HG02884 (cell line): ENCODE measurements at regions not wholly inside any gene's neighbourhood (a gene's known extent, or its start where the extent isn't known, plus 50 kb on each side); places are given as distances from the start of the nearest gene placed in this dataset.

Experiments used
- ATAC-seq: cut with Tn5 transposase; IDR thresholded peaks from one replicate; pipeline ENCODE4 v1.9.1; 2021; ENCODE audit warnings: mild to moderate bottlenecking, moderate library complexity; ENCODE audit not compliant: unreplicated experiment

DNA sequence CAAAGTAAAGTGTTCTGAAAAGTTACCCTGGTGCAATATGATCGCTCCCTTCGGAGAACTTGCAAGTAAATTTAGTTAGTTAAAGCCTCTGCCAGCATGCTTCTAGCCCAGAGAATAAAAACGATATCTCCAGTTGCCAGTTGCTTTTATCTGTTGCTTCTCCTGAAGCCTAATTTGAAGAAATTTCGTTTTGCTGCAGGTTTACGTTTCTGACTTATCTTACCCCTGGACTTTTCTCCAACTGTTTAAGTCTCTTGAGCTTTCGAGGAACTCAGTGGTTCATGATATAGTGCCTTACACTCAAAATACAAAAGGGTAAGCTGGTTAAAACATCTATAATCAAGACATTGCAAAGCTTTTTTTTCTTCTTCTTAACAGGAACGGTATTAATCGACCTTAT lies 131.1 kb downstream of the FAM161A start:
- no peak for ATAC-seq

- no peak for ATAC-seq
These were observed 131.5 kb downstream of the FAM161A start for GRCh38 chr2:61722318-61722717.

GRCh38 chr2:61721382-61721781 lies 132.5 kb downstream of the FAM161A start:
- ATAC-seq, result no peak

- ATAC-seq, result no peak
These were observed 132.9 kb downstream of the FAM161A start for GRCh38 chr2:61720911-61721310.

- no peak for ATAC-seq
These were observed 134.9 kb downstream of the FAM161A start for GRCh38 chr2:61718965-61719364.

- ATAC-seq, result no peak
These were observed 138.4 kb downstream of the FAM161A start for GRCh38 chr2:61715506-61715905.

DNA sequence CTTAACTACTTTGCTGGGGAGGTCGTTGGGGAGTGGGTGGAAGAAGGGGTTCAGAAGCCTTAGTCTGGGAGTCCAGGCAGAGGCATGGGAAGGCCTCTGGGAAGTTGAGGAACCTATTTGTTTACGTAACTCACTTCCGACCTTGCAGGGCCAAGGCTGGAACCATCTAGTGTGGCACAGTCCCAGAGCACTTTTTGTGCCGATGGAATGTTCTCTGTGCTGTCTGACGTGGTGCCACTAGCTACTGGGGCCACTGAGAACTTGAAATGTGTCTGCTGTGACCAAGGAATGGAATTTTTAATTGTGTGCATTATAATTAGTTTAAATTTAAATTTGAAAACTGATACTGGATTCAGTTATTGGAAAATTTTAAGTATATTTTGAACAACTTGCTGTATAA lies 139.7 kb downstream of the FAM161A start:
- ATAC-seq, result no peak

DNA sequence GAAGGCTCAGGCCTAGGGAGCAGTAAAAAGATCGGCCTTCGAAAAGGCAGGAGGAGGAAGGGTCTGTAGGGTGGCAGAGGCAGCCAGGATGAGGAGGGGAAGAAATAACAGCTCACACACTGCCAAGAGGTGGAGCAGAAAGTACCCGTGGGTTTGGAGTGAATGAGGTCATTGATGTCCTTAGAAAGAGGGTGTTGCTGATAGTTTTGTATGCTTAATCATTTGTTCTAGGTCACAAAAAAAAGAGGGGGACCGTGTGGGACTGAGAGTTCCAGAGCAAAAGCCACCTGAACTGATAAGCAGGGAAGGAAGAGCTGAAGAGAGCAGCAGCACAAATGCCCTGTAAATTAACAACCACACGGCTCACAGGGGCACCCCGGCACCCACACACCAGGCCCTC lies 140.4 kb downstream of the FAM161A start:
- no peak for ATAC-seq

DNA sequence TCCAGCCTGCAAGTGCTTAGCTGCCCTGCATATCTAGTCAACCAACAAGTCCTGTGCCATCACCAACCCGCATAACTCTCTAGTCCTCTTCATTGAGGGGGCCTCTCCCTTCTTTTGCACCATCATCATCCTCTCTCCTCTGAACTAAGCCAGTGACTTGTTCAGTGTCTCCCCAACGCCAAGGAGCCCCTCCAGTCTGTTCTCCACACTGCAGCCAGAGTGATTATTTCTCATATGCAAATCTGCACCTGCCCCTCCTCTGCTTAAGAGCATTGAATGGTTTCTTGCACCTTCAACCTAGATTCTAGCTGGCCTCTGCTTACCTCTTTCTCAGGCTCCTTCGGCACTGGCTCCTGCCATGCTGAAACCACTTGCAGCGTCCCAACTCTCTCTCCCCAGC lies 141.8 kb downstream of the FAM161A start:
- ATAC-seq, result no peak

- ATAC-seq, result no peak
These were observed 143.1 kb downstream of the FAM161A start for GRCh38 chr2:61710711-61711110.

- ATAC-seq, result peak; percentile 99
These were observed 145.6 kb downstream of the FAM161A start for GRCh38 chr2:61707984-61708852.

DNA sequence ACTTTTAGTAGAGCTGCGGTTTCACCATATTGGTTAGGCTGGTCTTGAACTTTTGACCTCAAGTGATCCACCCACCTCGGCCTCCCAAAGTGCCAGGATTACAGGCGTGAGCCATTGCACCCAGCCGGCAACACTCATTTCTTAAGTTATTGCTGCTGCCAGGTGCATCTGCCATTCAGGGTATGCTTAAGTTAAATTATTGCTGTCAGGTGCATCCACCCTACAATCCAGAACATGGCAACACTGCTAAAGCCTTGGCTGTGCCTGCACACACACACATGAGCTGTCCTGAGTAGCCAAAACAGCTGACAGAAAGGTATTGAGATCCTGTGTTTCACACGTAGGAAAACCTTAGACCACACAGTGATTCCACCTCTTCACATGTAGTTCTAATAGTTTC lies 148.2 kb downstream of the FAM161A start:
- no peak for ATAC-seq

- ATAC-seq, result no peak
These were observed 149.5 kb downstream of the FAM161A start for GRCh38 chr2:61704364-61704763.

- ATAC-seq, result no peak
These were observed 151.8 kb downstream of the FAM161A start for GRCh38 chr2:61702088-61702467.

- no peak for ATAC-seq
These were observed 153.4 kb downstream of the FAM161A start for GRCh38 chr2:61700464-61700863.

GRCh38 chr2:61694312-61695274 lies 156.4 kb upstream of the XPO1 start:
- peak; percentile 88 for ATAC-seq

DNA sequence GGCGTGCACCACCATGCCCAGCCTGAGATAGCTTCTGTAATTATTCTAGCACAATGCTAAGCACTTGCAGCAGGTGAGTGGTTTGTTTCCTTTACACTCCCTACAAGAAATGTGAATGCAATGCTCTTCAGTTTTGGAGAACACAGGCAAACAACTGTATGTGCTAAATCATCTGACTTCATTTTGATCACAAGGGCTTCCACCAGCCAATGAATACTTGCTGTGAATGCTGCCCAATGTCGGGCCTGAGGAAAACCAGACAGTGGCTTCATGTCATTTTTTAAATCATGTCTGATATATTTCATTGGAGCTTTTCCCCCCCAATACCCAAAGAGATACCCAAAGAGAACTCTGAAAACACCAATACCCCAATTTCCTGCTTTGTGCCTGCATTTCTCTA lies 155.6 kb upstream of the XPO1 start:
- ATAC-seq, result no peak

- no peak for ATAC-seq
These were observed 152.0 kb upstream of the XPO1 start for GRCh38 chr2:61690078-61690596.

DNA sequence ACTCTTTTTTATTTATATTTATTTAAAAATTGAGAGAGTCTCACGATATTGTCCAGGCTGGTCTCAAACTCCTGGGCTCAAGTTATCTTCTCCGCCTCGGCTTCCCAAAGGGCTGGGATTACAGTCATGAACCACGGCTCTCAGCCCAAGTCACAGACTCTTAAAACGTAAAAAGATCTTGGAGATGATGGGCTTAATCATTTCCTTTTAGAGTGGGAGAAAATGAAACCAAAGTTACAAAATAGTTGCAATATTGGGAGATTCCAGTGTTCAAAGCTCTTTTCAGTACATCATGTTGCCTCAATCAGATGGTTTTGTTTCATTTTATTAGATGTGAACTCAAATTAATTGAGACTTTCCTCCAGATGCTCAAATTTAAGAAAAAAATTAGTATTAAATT lies 151.4 kb upstream of the XPO1 start:
- ATAC-seq, result no peak

DNA sequence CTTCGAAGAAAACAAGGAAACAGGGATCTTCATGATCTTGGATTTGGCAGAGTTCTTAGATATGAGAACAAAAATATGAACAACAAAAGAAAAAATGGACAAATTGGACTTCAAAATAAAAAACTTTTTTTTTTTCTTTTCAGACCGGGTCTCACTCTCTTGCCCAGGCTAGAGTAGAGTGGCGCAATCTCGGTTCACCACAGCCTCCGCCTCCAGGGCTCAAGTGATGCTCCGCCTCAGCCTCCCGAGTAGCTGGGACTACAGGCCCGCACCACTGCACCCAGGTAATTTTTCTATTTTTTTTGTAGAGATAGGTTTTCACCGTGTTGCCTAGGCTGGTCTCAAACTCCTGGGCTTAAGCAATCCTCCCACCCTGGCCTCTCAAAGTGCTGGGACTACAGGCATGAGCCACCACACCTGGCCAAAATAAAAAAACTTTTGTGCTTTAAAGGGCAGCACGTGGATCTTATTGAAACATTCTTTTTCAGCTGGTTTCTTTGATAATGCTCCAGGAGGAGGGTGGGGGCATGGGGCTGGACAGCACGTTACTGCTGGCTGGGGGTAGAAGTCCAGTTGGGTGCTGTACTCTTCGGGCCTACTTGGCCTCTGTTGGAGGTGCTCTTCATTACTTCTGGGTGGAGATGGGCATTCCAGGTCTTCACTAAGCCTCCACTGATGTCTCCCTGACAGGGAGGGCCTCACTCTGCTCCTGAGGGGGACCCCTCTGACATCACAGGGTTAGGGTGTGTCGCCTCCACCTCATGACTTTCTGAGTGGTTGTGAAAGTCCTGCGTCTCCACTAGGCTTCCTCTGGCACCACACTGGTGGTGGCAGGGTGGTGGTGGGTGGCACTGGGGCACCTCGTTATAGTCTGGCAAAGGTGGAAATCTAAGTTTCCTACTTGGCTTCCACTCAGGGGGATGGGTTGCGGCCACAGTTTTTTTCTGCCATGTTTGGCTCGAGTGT lies 150.5 kb upstream of the XPO1 start:
- no peak for ATAC-seq
